HEK293 (cell line): ENCODE measurements at regions not wholly inside any gene's neighbourhood (a gene's known extent, or its start where the extent isn't known, plus 50 kb on each side); places are given as distances from the start of the nearest gene placed in this dataset.

ENCODE experiments used
- ATF2 ChIP-seq: fragments of 450-650 bp; formaldehyde crosslinking; IDR thresholded peaks from 2 replicates; pipeline ENCODE4 v1.5.1; 2016; ENCODE audit warnings: missing biosample characterization, missing genetic modification characterization, low read depth
- CTCF ChIP-seq: fragments of 450-650 bp; formaldehyde crosslinking; IDR thresholded peaks from 2 replicates; pipeline ENCODE4 v1.5.1; 2016; ENCODE audit warnings: missing biosample characterization, missing genetic modification characterization
- PATZ1 ChIP-seq: fragments of 450-650 bp; formaldehyde crosslinking; IDR thresholded peaks from 2 replicates; pipeline ENCODE4 v1.5.1; 2016; ENCODE audit warnings: missing biosample characterization, missing genetic modification characterization
- PRDM6 ChIP-seq: fragments of 450-650 bp; formaldehyde crosslinking; IDR thresholded peaks from 2 replicates; pipeline ENCODE4 v1.5.1; 2017; ENCODE audit warnings: missing biosample characterization, missing genetic modification characterization
- REST ChIP-seq: fragments of 450-650 bp; formaldehyde crosslinking; IDR thresholded peaks from 2 replicates; pipeline ENCODE4 v1.5.1; 2016; ENCODE audit warnings: missing biosample characterization, missing genetic modification characterization
- ZBTB1 ChIP-seq: fragments of 450-650 bp; formaldehyde crosslinking; IDR thresholded peaks from 2 replicates; pipeline ENCODE4 v1.5.1; 2016; ENCODE audit warnings: missing biosample characterization, missing genetic modification characterization
- ZBTB7A ChIP-seq: fragments of 450-650 bp; formaldehyde crosslinking; IDR thresholded peaks from 2 replicates; pipeline ENCODE4 v1.5.1; 2016; ENCODE audit warnings: low read depth, missing biosample characterization, missing genetic modification characterization
- ZFP3 ChIP-seq: fragments of 450-650 bp; formaldehyde crosslinking; IDR thresholded peaks from 2 replicates; pipeline ENCODE4 v1.5.1; 2016; ENCODE audit warnings: low read depth, missing biosample characterization, missing genetic modification characterization
- ZNF175 ChIP-seq: fragments of 450-650 bp; formaldehyde crosslinking; IDR thresholded peaks from 2 replicates; pipeline ENCODE4 v1.5.1; 2016; ENCODE audit warnings: missing biosample characterization, missing genetic modification characterization
- ZNF23 ChIP-seq: fragments of 450-650 bp; formaldehyde crosslinking; IDR thresholded peaks from 2 replicates; pipeline ENCODE4 v1.5.1; 2016; ENCODE audit warnings: missing biosample characterization, missing genetic modification characterization, borderline replicate concordance
- ZNF449 ChIP-seq: fragments of 450-650 bp; formaldehyde crosslinking; IDR thresholded peaks from 2 replicates; pipeline ENCODE4 v1.5.1; 2017; ENCODE audit warnings: missing biosample characterization, mild to moderate bottlenecking, missing genetic modification characterization, moderate library complexity
- ZNF510 ChIP-seq: fragments of 450-650 bp; formaldehyde crosslinking; IDR thresholded peaks from 2 replicates; pipeline ENCODE4 v1.5.1; 2018; ENCODE audit warnings: mild to moderate bottlenecking, missing genetic modification characterization, missing biosample characterization; ENCODE audit not compliant: insufficient replicate concordance
- ZNF843 ChIP-seq: fragments of 450-650 bp; formaldehyde crosslinking; IDR thresholded peaks from 2 replicates; pipeline ENCODE4 v1.5.1; 2016; ENCODE audit warnings: missing biosample characterization, missing genetic modification characterization
- ZSCAN18 ChIP-seq: fragments of 450-650 bp; formaldehyde crosslinking; IDR thresholded peaks from 2 replicates; pipeline ENCODE4 v1.5.1; 2016; ENCODE audit warnings: missing biosample characterization, missing genetic modification characterization

GRCh38 chr5:30499402-30499801, 694.1 kb upstream of the CDH6 start:
- TF ChIP-seq ZSCAN18 (tag by site-specific recombination) (no peak), PATZ1 (tag by site-specific recombination) (no peak), CTCF (tag by site-specific recombination) (no peak), ZFP3 (no peak), PRDM6 (no peak), ZBTB7A (tag by site-specific recombination) (no peak), ZNF23 (tag by site-specific recombination) (no peak), ZNF510 (tag by site-specific recombination) (no peak), ZNF449 (tag by site-specific recombination) (no peak), ZNF843 (tag by site-specific recombination) (no peak), ZBTB1 (tag by site-specific recombination) (no peak), ATF2 (tag by site-specific recombination) (no peak), REST (tag by site-specific recombination) (no peak), ZNF175 (no peak)
